Trophoblast cell (in vitro differentiated cells and primary cell): ENCODE measurements at regions not wholly inside any gene's neighbourhood (a gene's known extent, or its start where the extent isn't known, plus 50 kb on each side); places are given as distances from the start of the nearest gene placed in this dataset.

Experiments
- DNase-seq, 2 donors: peaks; one replicate each; pipeline ENCODE4 v3.0.0-alpha.2; 2016
- H2AFZ ChIP-seq: 2 replicates; pipeline ENCODE4 v1.6.1; 2013; ENCODE audit warnings: low read length, moderate library complexity, mild to moderate bottlenecking; ENCODE audit not compliant: insufficient read depth, poor library complexity
- H2AK5ac ChIP-seq: 2 replicates; pipeline ENCODE4 v1.6.1; 2013; ENCODE audit warnings: mild to moderate bottlenecking, low read length
- H2BK120ac ChIP-seq: 2 replicates; pipeline ENCODE4 v1.6.1; 2013; ENCODE audit warnings: low read length, mild to moderate bottlenecking, moderate library complexity; ENCODE audit not compliant: insufficient read depth, poor library complexity
- H2BK12ac ChIP-seq: 2 replicates; pipeline ENCODE4 v1.6.1; 2013; ENCODE audit warnings: mild to moderate bottlenecking, low read length, moderate library complexity
- H2BK5ac ChIP-seq: 2 replicates; pipeline ENCODE4 v1.6.1; 2013; ENCODE audit warnings: low read length, low read depth, moderate library complexity, mild to moderate bottlenecking; ENCODE audit not compliant: poor library complexity
- H3K14ac ChIP-seq: 2 replicates; pipeline ENCODE4 v1.6.1; 2013; ENCODE audit warnings: mild to moderate bottlenecking, low read length
- H3K18ac ChIP-seq: 2 replicates; pipeline ENCODE4 v1.6.1; 2013; ENCODE audit warnings: mild to moderate bottlenecking, low read length
- H3K23ac ChIP-seq: 2 replicates; pipeline ENCODE4 v1.6.1; 2013; ENCODE audit warnings: low read length
- H3K27ac ChIP-seq: 2 replicates; pipeline ENCODE4 v1.5.1; 2013; ENCODE audit warnings: low read depth, mild to moderate bottlenecking, inconsistent platforms, low read length, moderate library complexity
- H3K27me3 ChIP-seq: 2 replicates; pipeline ENCODE4 v1.6.1; 2013; ENCODE audit warnings: inconsistent platforms, mild to moderate bottlenecking, low read length, moderate library complexity; ENCODE audit not compliant: insufficient read depth
- H3K36me3 ChIP-seq, 2 experiments: 1 replicate in 1 of 2; 2 replicates in 1 of 2; pipeline ENCODE4 v1.6.1; 2013; ENCODE audit warnings: low read length in 2 of 2, mild to moderate bottlenecking in 2 of 2, moderate library complexity in 1 of 2; ENCODE audit not compliant: insufficient read depth in 2 of 2, control insufficient read depth in 1 of 2
- H3K4ac ChIP-seq: 2 replicates; pipeline ENCODE4 v1.6.1; 2013; ENCODE audit warnings: low read depth, mild to moderate bottlenecking, low read length, moderate library complexity
- H3K4me1 ChIP-seq, 2 experiments: 1 replicate in 1 of 2; 2 replicates in 1 of 2; pipeline ENCODE4 v1.6.1; 2013; ENCODE audit warnings: low read length in 2 of 2, mild to moderate bottlenecking in 2 of 2, moderate library complexity in 1 of 2; ENCODE audit not compliant: insufficient read depth in 2 of 2, control insufficient read depth in 1 of 2
- H3K4me2 ChIP-seq: 2 replicates; pipeline ENCODE4 v1.6.1; 2013; ENCODE audit warnings: inconsistent platforms, mild to moderate bottlenecking, low read length, moderate library complexity
- H3K4me3 ChIP-seq: 2 replicates; pipeline ENCODE4 v1.5.1; 2013; ENCODE audit warnings: mild to moderate bottlenecking, low read depth, low read length, inconsistent platforms
- H3K79me1 ChIP-seq: one replicate; pipeline ENCODE4 v1.6.1; 2013; ENCODE audit warnings: low read length
- H3K79me2 ChIP-seq: 2 replicates; pipeline ENCODE4 v1.6.1; 2013; ENCODE audit warnings: low read length, mild to moderate bottlenecking; ENCODE audit not compliant: control insufficient read depth, insufficient read depth, poor library complexity
- H3K9ac ChIP-seq: 2 replicates; pipeline ENCODE4 v1.6.1; 2013; ENCODE audit warnings: mild to moderate bottlenecking, low read length
- H3K9me3 ChIP-seq: 2 replicates; pipeline ENCODE4 v1.6.1; 2013; ENCODE audit warnings: low read depth, mild to moderate bottlenecking, control low read depth, inconsistent platforms, low read length; ENCODE audit not compliant: insufficient read depth
- H4K12ac ChIP-seq: 2 replicates; pipeline ENCODE4 v1.6.1; 2013; ENCODE audit warnings: low read depth, mild to moderate bottlenecking, low read length, moderate library complexity
- H4K8ac ChIP-seq: 2 replicates; pipeline ENCODE4 v1.6.1; 2013; ENCODE audit warnings: low read depth, mild to moderate bottlenecking, low read length, moderate library complexity
- H4K91ac ChIP-seq: one replicate; pipeline ENCODE4 v1.6.1; 2013; ENCODE audit warnings: low read depth, mild to moderate bottlenecking, low read length, moderate library complexity
- WGBS: extraction: QIAGEN DNeasy Blood & Tissue Kit; methylation state at CpG from one replicate; pipeline ENCODE4 v1.1.7; 2013; ENCODE audit warnings: missing lambda C conversion rate; ENCODE audit not compliant: insufficient read length, insufficient coverage; ENCODE audit errors: extremely low coverage; 5-methylcytosine and 5-hydroxymethylcytosine counted together

DNA sequence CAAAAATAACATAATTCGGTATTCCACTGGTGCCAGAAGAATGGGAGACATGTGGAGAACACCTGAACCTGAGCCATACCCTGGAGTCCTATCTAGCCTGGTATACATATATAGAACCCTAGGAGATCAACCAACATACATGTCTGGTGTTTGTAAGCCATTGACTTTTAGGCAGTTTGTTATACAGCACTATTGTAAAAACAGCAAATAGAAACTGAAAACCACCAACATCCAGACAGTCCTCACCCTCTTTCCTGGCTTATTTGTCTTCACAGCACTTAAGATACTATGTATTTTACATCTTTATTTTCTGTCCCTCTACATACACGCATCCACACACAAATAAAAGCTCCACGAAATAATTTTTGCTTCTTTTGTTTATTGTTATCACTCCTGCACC, 404.2 kb upstream of the PMFBP1 start:
- Histone ChIP-seq H2AK5ac (no peak overlapping the region), H4K12ac (no peak overlapping the region), H3K14ac (no peak overlapping the region), H3K27me3 (no peaks in the 10 kb centered on the region), H2BK120ac (no peak overlapping the region), H2BK12ac (no peak overlapping the region), H3K27ac (no peak overlapping the region), H2BK5ac (no peak overlapping the region), H4K91ac (no peak overlapping the region), H3K4me2 (no peak overlapping the region), H3K9ac (no peak overlapping the region), H3K79me1 (no peaks in the 10 kb centered on the region), H3K18ac (no peak overlapping the region), H3K4me3 (no peak overlapping the region), H3K36me3 (no peaks in the 10 kb centered on the region), H3K4me1 (no peaks in the 10 kb centered on the region), H3K23ac (no peak overlapping the region), H3K9me3 (no peaks in the 10 kb centered on the region), H3K79me2 (no peaks in the 10 kb centered on the region), H4K8ac (no peak overlapping the region), H2AFZ (no peak overlapping the region), H3K4ac (no peak overlapping the region)
- no peak for DNase-seq
- 100% methylated on average over 2 of the region's 3 CpGs for WGBS

DNA sequence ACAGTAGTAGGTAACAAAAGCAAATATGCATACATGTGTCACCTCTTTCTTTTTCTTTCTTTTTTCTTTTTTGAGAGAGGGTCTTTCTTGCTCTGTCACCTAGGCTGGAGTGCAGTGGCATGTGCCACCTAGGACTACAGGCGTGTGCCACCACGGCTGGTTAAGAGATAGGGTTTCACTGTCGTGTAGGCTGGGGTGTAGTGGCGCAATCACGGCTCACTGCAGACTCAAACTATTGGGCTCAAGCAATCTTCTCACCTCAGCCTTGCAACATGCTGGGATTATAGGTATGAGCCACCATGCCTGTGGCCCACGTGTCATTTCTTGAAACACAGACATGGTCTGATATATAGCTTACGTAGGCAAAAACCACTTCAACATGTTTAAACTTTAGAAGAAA, 397.7 kb upstream of the PMFBP1 start:
- Histone ChIP-seq H3K18ac (no peak overlapping the region), H2AK5ac (no peak overlapping the region), H3K27ac (no peak overlapping the region), H3K9ac (no peak overlapping the region), H2BK5ac (no peak overlapping the region), H3K14ac (no peak overlapping the region), H3K4me3 (no peak overlapping the region), H2AFZ (no peak overlapping the region), H3K4ac (no peak overlapping the region), H4K91ac (no peak overlapping the region), H3K27me3 (no peaks in the 10 kb centered on the region), H3K36me3 (no peaks in the 10 kb centered on the region), H3K23ac (no peak overlapping the region), H2BK120ac (no peak overlapping the region), H4K12ac (no peak overlapping the region), H4K8ac (no peak overlapping the region), H3K79me2 (no peaks in the 10 kb centered on the region), H3K4me1 (no peaks in the 10 kb centered on the region), H2BK12ac (no peak overlapping the region), H3K4me2 (no peak overlapping the region), H3K9me3 (no peaks in the 10 kb centered on the region), H3K79me1 (no peaks in the 10 kb centered on the region)
- no peak for DNase-seq
- no CpG with 5 or more reads among the region's 7 CpGs for WGBS

DNA sequence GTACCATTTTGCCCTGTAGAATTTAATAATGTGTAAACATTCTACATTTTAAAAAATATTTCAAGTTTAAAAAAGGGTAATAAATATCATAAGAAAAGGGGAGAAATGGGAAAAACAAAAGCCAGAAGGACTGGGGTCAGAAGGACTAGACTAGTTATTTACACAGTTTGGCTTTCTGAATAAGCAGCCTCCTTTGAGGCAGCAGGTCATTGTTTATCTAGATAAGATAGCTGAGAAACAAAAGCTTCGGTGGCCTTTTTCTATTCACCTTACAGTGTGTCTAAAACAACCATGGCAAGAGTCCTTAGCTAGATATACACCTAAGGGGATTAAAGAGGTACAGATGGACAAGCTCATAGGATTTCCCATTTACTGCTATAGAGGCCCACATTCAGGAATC, 396.5 kb upstream of the PMFBP1 start:
- no CpG with 5 or more reads among the region's 1 CpG for WGBS
- Histone ChIP-seq H3K4me1 (no peaks in the 10 kb centered on the region), H3K9me3 (no peaks in the 10 kb centered on the region), H3K4ac (no peak overlapping the region), H3K23ac (no peak overlapping the region), H4K91ac (no peak overlapping the region), H2BK120ac (no peak overlapping the region), H2AK5ac (no peak overlapping the region), H3K18ac (no peak overlapping the region), H3K4me3 (no peak overlapping the region), H2BK5ac (no peak overlapping the region), H2AFZ (no peak overlapping the region), H3K14ac (no peak overlapping the region), H3K9ac (no peak overlapping the region), H2BK12ac (no peak overlapping the region), H3K27ac (no peak overlapping the region), H3K79me1 (no peaks in the 10 kb centered on the region), H3K79me2 (no peaks in the 10 kb centered on the region), H3K36me3 (no peaks in the 10 kb centered on the region), H3K4me2 (no peak overlapping the region), H3K27me3 (no peaks in the 10 kb centered on the region), H4K8ac (no peak overlapping the region), H4K12ac (no peak overlapping the region)
- no peak for DNase-seq

DNA sequence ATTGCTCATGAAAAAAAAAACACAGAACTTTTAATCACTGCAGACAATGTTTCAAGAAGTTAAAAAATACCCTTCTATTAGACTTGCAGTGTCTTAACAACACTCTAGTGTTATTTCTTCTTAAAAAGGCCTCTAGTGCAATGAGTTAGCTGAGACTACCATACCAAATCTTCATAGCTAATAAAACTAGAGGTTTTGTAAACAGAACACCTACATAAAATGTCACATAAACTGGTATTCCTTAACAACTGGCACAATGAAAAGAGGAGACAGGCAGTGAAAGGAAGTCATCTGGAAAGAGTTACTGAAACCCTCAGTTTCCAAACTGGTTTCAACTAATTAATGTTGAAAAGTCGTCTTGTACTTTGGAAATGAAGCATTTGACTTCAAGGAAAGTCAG, 394.2 kb upstream of the PMFBP1 start:
- H2AK5ac ChIP-seq: no peak overlapping the region
- no peak overlapping the region for H3K9ac ChIP-seq
- H4K12ac ChIP-seq: no peak overlapping the region
- H2BK5ac ChIP-seq: no peak overlapping the region
- H4K91ac ChIP-seq: no peak overlapping the region
- no peaks in the 10 kb centered on the region for H3K9me3 ChIP-seq
- H2AFZ ChIP-seq: no peak overlapping the region
- no peaks in the 10 kb centered on the region for H3K4me1 ChIP-seq
- H3K14ac ChIP-seq: no peak overlapping the region
- H3K18ac ChIP-seq: no peak overlapping the region
- no CpG with 5 or more reads among the region's 1 CpG for WGBS
- no peak overlapping the region for H3K4ac ChIP-seq
- H3K27ac ChIP-seq: no peak overlapping the region
- no peaks in the 10 kb centered on the region for H3K79me1 ChIP-seq
- no peaks in the 10 kb centered on the region for H3K79me2 ChIP-seq
- H4K8ac ChIP-seq: no peak overlapping the region
- no peak overlapping the region for H2BK120ac ChIP-seq
- H3K36me3 ChIP-seq: no peaks in the 10 kb centered on the region
- no peak overlapping the region for H2BK12ac ChIP-seq
- no peaks in the 10 kb centered on the region for H3K27me3 ChIP-seq
- DNase-seq: no peak
- no peak overlapping the region for H3K23ac ChIP-seq
- H3K4me2 ChIP-seq: no peak overlapping the region
- no peak overlapping the region for H3K4me3 ChIP-seq
